SHP77 treated with DMSO at 0.1 percent for 48 hours (cell line): ENCODE measurements at regions not wholly inside any gene's neighbourhood (a gene's known extent, or its start where the extent isn't known, plus 50 kb on each side); places are given as distances from the start of the nearest gene placed in this dataset.

Experiments used
- DNase-seq: peaks from one replicate; lab custom pipeline; 2025; lab: John Stamatoyannopoulos, UW

- DNase-seq = no peak
Measured at GRCh38 chr5:108649106-108649505, 98.6 kb upstream of the FER start.

GRCh38 chr5:108642170-108642906, 105.4 kb upstream of the FER start:
- peak; percentile 43 for DNase-seq

DNA sequence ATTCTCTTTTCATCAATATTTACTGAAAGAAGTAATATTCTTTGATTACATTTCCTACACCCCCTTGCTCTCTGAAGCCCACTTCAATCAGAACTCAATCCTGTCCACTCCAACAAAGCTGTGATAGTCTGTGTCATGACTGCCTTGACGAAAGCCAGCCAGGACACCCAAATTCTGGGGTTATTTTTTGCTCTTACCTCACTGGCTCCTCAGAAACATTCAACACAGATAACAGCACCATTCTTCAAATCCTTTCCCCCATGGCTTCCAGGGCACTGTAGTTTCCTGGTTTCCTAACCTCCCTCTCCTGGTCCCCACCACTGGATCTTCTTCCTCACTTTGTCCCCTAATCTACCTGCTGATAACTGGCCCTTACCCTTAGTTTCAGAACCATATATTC, 106.1 kb upstream of the FER start:
- no peak for DNase-seq

DNA sequence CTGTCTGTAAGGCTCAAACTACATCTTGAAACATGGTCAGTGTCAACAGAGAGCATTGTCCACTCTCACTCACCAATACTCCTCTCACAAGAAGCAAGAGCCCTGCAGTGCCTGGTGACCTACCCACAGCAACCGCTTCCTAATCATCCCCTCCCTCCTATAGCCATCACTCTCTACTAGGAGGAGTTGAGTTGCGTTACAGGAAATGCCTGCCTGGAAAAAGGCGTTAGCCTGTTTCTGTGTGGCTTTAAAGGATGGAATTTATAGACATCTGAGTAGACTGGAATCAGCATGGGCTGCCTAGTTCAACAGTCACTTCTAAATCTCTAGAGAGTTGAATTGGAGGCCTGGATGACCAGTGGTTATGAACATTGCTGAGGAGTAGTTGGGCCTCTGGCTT, 108.3 kb upstream of the FER start:
- no peak for DNase-seq

DNA sequence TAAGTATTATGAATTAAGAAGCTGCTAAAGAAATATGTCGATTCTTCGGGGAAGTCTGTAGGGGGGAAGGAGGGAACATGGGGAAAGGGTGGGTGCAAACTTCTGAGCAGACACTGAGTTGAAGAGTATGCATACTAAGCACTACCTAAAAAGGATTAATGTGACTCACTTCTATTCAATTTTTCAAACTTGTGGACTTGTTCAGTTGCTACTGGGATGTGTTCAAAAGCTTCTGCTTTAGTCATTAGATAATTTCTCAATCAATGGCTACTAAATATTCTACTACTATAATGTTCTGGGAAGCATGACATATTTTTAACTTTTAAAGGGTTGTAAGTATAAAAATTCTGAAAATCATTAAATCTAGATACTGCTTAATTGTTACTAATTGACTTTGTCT, 109.7 kb upstream of the FER start:
- DNase-seq = no peak

- DNase-seq = no peak
Measured at GRCh38 chr5:108637134-108637533, 110.6 kb upstream of the FER start.

GRCh38 chr5:108636135-108636853, 111.4 kb upstream of the FER start:
- no peak for DNase-seq

GRCh38 chr5:108634617-108635288, 112.9 kb upstream of the FER start:
- no peak for DNase-seq

DNA sequence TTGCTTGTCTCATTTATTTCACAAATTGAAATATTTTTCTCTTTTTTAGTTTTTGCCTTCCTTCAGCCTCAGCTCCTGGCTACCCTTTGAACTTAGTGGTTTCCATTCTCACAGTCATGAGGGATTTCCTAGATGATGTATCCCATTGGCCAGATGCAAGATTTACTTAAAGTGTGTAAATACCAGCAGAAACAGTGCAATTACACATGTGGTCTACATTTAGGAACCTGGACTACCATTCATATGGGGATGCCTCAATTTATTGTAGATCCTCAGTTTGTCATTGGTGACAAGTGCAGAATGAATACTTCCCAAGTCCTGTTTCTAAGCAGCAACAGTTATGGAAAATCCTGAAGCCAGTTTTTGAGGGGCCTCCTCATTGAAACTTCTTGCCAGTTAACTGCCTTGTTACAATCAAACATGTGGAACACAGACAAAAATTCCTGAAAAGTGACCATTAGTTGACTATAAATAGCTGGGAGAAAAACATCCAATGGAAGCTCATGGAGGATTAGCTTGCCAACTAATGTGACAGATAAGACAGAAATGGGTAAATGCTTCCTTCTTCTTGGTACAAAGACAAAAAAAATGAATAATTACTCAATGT, 113.6 kb upstream of the FER start:
- no peak for DNase-seq

DNA sequence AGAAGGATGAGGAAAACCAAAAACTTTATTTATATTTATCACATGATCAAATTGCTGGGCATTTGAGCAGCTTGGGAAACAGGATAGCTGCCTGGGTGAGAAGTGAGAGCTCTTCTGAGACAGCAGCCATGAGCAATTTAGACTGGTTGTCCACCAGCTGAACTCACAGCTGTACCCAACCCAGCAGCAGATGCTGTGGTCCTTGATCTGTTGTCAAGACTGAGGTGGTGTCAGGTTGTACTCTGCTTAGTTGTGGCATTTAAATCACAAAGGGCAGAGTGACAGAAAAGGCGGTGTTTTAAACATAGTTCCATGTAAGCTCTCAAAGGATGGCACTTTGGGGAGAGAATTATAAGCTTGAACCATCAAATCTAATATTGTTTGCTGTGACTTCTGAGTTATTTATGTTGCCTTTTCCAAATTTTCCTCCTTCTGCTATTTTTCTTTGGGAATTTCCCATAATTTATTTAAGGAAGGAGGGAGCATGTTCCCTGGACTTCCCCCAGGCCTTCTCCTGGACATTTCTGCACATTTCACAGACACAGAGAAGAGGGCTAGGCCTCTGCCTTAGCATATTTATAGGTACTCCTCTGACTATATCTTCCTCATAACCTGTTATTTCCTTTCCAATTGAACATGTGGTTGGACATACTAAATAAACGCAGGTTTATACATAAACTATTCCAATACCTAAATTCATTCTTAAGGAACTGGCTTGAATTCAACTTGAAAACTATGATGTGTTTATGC, 117.7 kb upstream of the FER start:
- no peak for DNase-seq

- no peak for DNase-seq
Measured at GRCh38 chr5:108625654-108626053, 122.0 kb upstream of the FER start.

DNA sequence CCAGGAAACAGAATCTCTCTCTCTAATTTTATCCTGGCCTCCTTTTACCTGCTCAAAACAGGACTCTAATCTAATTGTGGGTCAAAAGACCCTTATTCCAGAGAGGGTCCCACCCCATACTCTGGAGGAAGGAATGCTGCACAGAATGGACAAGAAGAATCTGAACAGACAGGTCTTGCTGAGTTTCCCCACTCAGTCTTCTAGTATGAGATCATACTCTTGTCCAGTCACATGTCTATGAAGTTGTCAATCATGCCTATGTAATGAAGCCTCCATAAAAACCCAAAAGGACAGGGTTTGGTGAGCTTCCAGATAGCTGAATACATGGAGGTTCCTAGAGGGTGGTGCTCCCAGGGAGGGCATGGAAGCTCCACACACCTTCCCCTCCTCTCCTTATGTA, 123.9 kb upstream of the FER start:
- no peak for DNase-seq

GRCh38 chr5:108620516-108620915, 127.2 kb upstream of the FER start:
- DNase-seq = no peak

GRCh38 chr5:108619815-108620214, 127.9 kb upstream of the FER start:
- DNase-seq = no peak

GRCh38 chr5:108617467-108618435, 129.9 kb upstream of the FER start:
- DNase-seq = no peak

GRCh38 chr5:108615216-108615615, 132.5 kb upstream of the FER start:
- DNase-seq = no peak

GRCh38 chr5:108607421-108607820, 140.3 kb upstream of the FER start:
- DNase-seq = no peak

GRCh38 chr5:108606185-108606584, 141.5 kb upstream of the FER start:
- no peak for DNase-seq

- DNase-seq = no peak
Measured at GRCh38 chr5:108602830-108603229, 144.9 kb upstream of the FER start.

- DNase-seq = no peak
Measured at GRCh38 chr5:108590799-108591198, 156.9 kb upstream of the FER start.

DNA sequence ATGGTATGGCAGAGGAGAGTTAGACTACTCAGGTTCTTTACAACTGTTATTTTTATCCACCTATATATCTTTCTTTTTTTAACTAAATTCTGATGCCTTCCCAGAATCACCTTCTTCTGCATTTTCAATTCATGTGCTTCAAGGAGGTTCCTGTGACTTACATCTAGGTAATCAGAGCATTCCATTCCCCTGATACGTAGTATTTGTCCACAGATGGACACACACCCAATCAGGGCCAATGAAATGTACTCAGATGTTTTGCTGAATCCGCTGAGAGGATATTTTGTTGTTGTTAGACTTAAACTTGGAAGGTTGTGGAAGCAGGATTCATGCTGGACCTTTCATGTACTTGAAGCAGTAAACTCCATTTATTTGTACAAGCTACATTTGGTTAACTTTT, 159.4 kb upstream of the FER start:
- no peak for DNase-seq
